K562 (cell line): ENCODE measurements at regions not wholly inside any gene's neighbourhood (a gene's known extent, or its start where the extent isn't known, plus 50 kb on each side); places are given as distances from the start of the nearest gene placed in this dataset.

Experiments used
- ATAC-seq: fragments of 200-7000 bp; cut with Tn5 transposase; 3 replicates; pipeline ENCODE4 v1.9.1; 2020; ENCODE audit warnings: moderate library complexity
- BruUV-seq: library from RNA; stranded (reverse); fragments of 400-500 nt; replicated peaks from 2 replicates; lab custom pipeline; 2021; lab: Mats Ljungman, UMichigan
- CTCF ChIA-PET: fragments of 300-600 bp; formaldehyde crosslinking; extraction: SDS; loops from one replicate; lab custom pipeline; 2021; ENCODE audit warnings: low intra/inter-chr PET ratio; lab: Yijun Ruan, JAX
- POLR2A ChIA-PET: fragments of 300-600, 350-650 bp; sonication (Branson Sonifier 250); formaldehyde crosslinking; extraction: SDS; loops from one replicate; lab custom pipeline; 2021; ENCODE audit warnings: antibody characterized with exemption, inconsistent platforms; lab: Yijun Ruan, JAX
- DNase-seq, 4 experiments: peaks; one replicate each; pipeline versions ENCODE4 v3.0.0 to v3.0.0-alpha.2; 2011 to 2018; ENCODE audit warnings: low spot score in 3 of 4, mixed read lengths in 3 of 4; ENCODE audit errors: extremely low read depth in 1 of 4
- FAIRE-seq: peaks from 2 replicates; lab custom pipeline; 2011; peaks lifted over from hg19 to GRCh38; lab: Jason Lieb, UNC
- H2AFZ ChIP-seq: 2 replicates; pipeline ENCODE4 v1.6.0; 2011; ENCODE audit warnings: low read depth, low read length, control low read depth, inconsistent platforms
- H3K27ac ChIP-seq: fragments of 200-600 bp; 3 replicates; pipeline ENCODE4 v1.8.0; 2011; ENCODE audit warnings: low read depth, mild to moderate bottlenecking, control low read depth, inconsistent platforms, low read length, moderate library complexity, mixed read lengths; ENCODE audit errors: extremely low read depth
- H3K27me3 ChIP-seq, 2 experiments: fragments of 300-600 bp in 1 of 2; 2 replicates in 1 of 2; 3 replicates in 1 of 2; pipeline versions ENCODE4 v1.6.0 to v1.8.0; 2011; ENCODE audit warnings: inconsistent platforms in 2 of 2, low read length in 2 of 2, mild to moderate bottlenecking in 1 of 2, mixed read lengths in 1 of 2, moderate library complexity in 1 of 2; ENCODE audit not compliant: control insufficient read depth in 2 of 2, insufficient read depth in 2 of 2
- H3K36me3 ChIP-seq: fragments of 300-600 bp; 3 replicates; pipeline ENCODE4 v1.8.0; 2011; ENCODE audit warnings: mild to moderate bottlenecking, low read length, inconsistent platforms; ENCODE audit not compliant: control insufficient read depth, insufficient read depth
- H3K4me1 ChIP-seq, 2 experiments: fragments of 200-600 bp in 1 of 2; replicated peaks in 1 of 2; 2 replicates in 1 of 2; 3 replicates in 1 of 2; pipeline versions ENCODE4 v1.5.1 to v1.8.0; 2011; ENCODE audit warnings: inconsistent platforms in 2 of 2, low read length in 2 of 2, mild to moderate bottlenecking in 1 of 2, mixed read lengths in 1 of 2, moderate library complexity in 1 of 2; ENCODE audit not compliant: control insufficient read depth in 2 of 2, insufficient read depth in 2 of 2
- H3K4me2 ChIP-seq: 2 replicates; pipeline ENCODE4 v1.6.1; 2011; ENCODE audit warnings: low read length, control low read depth, inconsistent platforms, mixed read lengths; ENCODE audit not compliant: insufficient read depth
- H3K4me3 ChIP-seq: fragments of 200-600 bp; sonication (generic), shearing (Covaris generic); 2 replicates; pipeline ENCODE4 v1.5.1; 2016; ENCODE audit warnings: control low read depth, inconsistent platforms
- H3K79me2 ChIP-seq: fragments of 200-600 bp; 3 replicates; pipeline ENCODE4 v1.8.0; 2011; ENCODE audit warnings: low read length, inconsistent platforms; ENCODE audit not compliant: control insufficient read depth, insufficient read depth
- H3K9ac ChIP-seq, 2 experiments: 2 replicates each; pipeline versions ENCODE4 v1.6.0 to v1.6.1; 2011; ENCODE audit warnings: low read depth in 2 of 2, low read length in 2 of 2, control low read depth in 1 of 2, inconsistent platforms in 1 of 2, mild to moderate bottlenecking in 1 of 2, mixed read lengths in 1 of 2; ENCODE audit not compliant: insufficient read depth in 1 of 2
- H3K9me1 ChIP-seq: one replicate; pipeline ENCODE4 v1.6.0; 2011; ENCODE audit warnings: inconsistent platforms, mild to moderate bottlenecking, low read length, moderate library complexity; ENCODE audit not compliant: control insufficient read depth, insufficient read depth
- H3K9me3 ChIP-seq: replicated peaks from 2 replicates; pipeline ENCODE4 v1.5.1; 2011; ENCODE audit warnings: low read depth, low read length, inconsistent platforms; ENCODE audit not compliant: control insufficient read depth, insufficient read depth
- H4K20me1 ChIP-seq: replicated peaks from 2 replicates; pipeline ENCODE4 v1.6.1; 2011; ENCODE audit warnings: low read length, inconsistent platforms, mixed read lengths; ENCODE audit not compliant: control insufficient read depth, insufficient read depth
- DNMT1 ChIP-seq: fragments of 450-650 bp; IDR thresholded peaks from 2 replicates; pipeline ENCODE4 v1.6.1; 2016; ENCODE audit warnings: antibody characterized with exemption, mild to moderate bottlenecking
- E2F3 ChIP-seq: fragments of 250-450 bp; sonication (Bioruptor Pico); IDR thresholded peaks from 2 replicates; pipeline ENCODE4 v1.4.0; 2020; ENCODE audit warnings: mild to moderate bottlenecking
- MTA2 ChIP-seq: fragments of 450-650 bp; IDR thresholded peaks from 2 replicates; pipeline ENCODE4 v1.6.1; 2016; ENCODE audit warnings: low read depth
- RAD21 ChIP-seq, 2 experiments: fragments of 250-450 bp in 1 of 2; fragments of 450-650 bp in 1 of 2; sonication (Bioruptor Pico) in 1 of 2; formaldehyde crosslinking in 1 of 2; IDR thresholded peaks in 1 of 2; conservative IDR thresholded peaks in 1 of 2; 2 replicates each; pipeline versions ENCODE4 v1.4.0 to v1.8.0; 2020 to 2022; ENCODE audit warnings: mild to moderate bottlenecking in 2 of 2, moderate library complexity in 1 of 2
- SMAD4 ChIP-seq: fragments of 250-450 bp; sonication (Bioruptor Pico); conservative IDR thresholded peaks from 2 replicates; pipeline ENCODE4 v1.8.0; 2021; ENCODE audit warnings: inconsistent platforms, mild to moderate bottlenecking, moderate library complexity
- SRSF1 ChIP-seq: fragments of 200-400 bp; formaldehyde crosslinking; IDR thresholded peaks from 2 replicates; pipeline ENCODE4 v1.6.1; 2017; ENCODE audit warnings: mild to moderate bottlenecking, low read depth, low read length, moderate library complexity
- ZNF134 ChIP-seq: fragments of 250-450 bp; sonication (Bioruptor Pico); conservative IDR thresholded peaks from 2 replicates; pipeline ENCODE4 v1.4.0; 2020
- ZNF165 ChIP-seq: fragments of 250-450 bp; sonication (Bioruptor Pico); IDR thresholded peaks from 2 replicates; pipeline ENCODE4 v1.4.0; 2020; ENCODE audit warnings: borderline replicate concordance
- ZNF780A ChIP-seq: fragments of 250-450 bp; sonication (Bioruptor Pico); IDR thresholded peaks from 2 replicates; pipeline ENCODE4 v1.5.0; 2021; ENCODE audit warnings: mild to moderate bottlenecking
- WGBS: fragments of 100-300 bp; shearing (Covaris generic); methylation state at CpG from one replicate; pipeline ENCODE4 v1.1.6; 2016; ENCODE audit warnings: low coverage, mixed read lengths; ENCODE audit not compliant: insufficient coverage; ENCODE audit errors: missing lambda C conversion rate; 5-methylcytosine and 5-hydroxymethylcytosine counted together
- in situ Hi-C: fragments of 300-500 bp; cut with MboI; formaldehyde crosslinking; loops from 4 replicates; pipeline ENCODE4 v1.15.0; 2018; ENCODE audit warnings: inconsistent platforms, mixed read lengths
- intact Hi-C: fragments of 100-400 bp; cut with micrococcal nuclease; formaldehyde crosslinking; loops from 2 replicates; pipeline ENCODE4 v1.14.2; 2022
- TF ChIP-seq, protein P1 (sequence below): fragments of 250-450 bp; sonication (Bioruptor Pico); IDR thresholded peaks from 2 replicates; pipeline ENCODE4 v1.5.1; 2021; ENCODE audit warnings: mild to moderate bottlenecking
- TF ChIP-seq, protein P2 (sequence below): fragments of 450-650 bp; IDR thresholded peaks from 2 replicates; pipeline ENCODE4 v1.6.1; 2016; ENCODE audit warnings: antibody characterized with exemption
- TF ChIP-seq, protein P3 (sequence below): fragments of 450-650 bp; IDR thresholded peaks from 2 replicates; pipeline ENCODE4 v1.6.1; 2014; ENCODE audit warnings: low read depth, mild to moderate bottlenecking, moderate library complexity, borderline replicate concordance
- TF ChIP-seq, protein P4 (sequence below): IDR thresholded peaks from 2 replicates; pipeline ENCODE4 v1.6.1; 2011; ENCODE audit not compliant: insufficient read length; ENCODE audit errors: extremely low read depth
- TF ChIP-seq, protein P5 (sequence below): fragments of 450-650 bp; formaldehyde crosslinking; IDR thresholded peaks from 2 replicates; pipeline ENCODE4 v1.4.0; 2020; ENCODE audit warnings: mild to moderate bottlenecking, moderate library complexity
- TF ChIP-seq, protein P6 (sequence below), 2 experiments: fragments of 450-650 bp; conservative IDR thresholded peaks; 2 replicates each; pipeline ENCODE4 v1.6.1; 2017; ENCODE audit warnings: mild to moderate bottlenecking in 2 of 2, moderate library complexity in 2 of 2

DNA sequence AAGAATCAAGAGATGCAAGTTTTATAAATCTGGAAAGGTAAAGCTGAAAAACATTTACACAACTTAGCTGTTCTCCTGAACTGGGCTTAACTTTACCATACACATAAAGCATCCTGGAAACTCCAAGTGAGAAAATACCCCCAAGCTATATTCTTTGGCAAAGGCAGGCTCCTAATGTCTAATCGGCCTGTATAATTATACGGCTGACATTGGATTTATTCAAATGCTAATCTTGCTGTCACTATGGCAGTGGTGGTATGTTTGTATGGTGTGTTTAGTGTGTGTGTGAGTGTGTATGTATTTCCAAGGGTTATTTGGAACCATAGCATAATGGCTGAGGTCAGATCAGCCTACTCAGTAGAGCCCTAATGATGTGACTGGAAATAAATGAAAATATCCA lies 1031.8 kb upstream of the ZEB2 start:
- Histone ChIP-seq H3K27ac (no peak overlapping the region), H3K9ac (no peak overlapping the region), H2AFZ (no peak overlapping the region), H3K27me3 (no peaks in the 10 kb centered on the region), H3K9me3 (no peaks in the 10 kb centered on the region), H4K20me1 (no peaks in the 10 kb centered on the region), H3K4me1 (no peaks in the 10 kb centered on the region), H3K79me2 (no peaks in the 10 kb centered on the region), H3K9me1 (no peaks in the 10 kb centered on the region), H3K4me3 (no peak overlapping the region), H3K36me3 (no peaks in the 10 kb centered on the region), H3K4me2 (no peak overlapping the region)
- POLR2A ChIA-PET = interaction anchor here (1.2 kb wide), 1 partner anchor 9 kb away, joined by 3 read pairs; no protein-coding TSS in a partner anchor
- TF ChIP-seq SMAD4 (CRISPR knock-in tag) (no peak), E2F3 (CRISPR knock-in tag) (no peak), MTA2 (no peak), ZNF134 (CRISPR knock-in tag) (no peak), DNMT1 (no peak), RAD21 (CRISPR knock-in tag; conservative IDR thresholded peaks at IDR 0.05 in 1 of 2, IDR thresholded peaks at IDR 0.05 in 1 of 2) (no peak), SRSF1 (no peak), ZNF165 (no peak), ZNF780A (no peak)
- TF ChIP-seq, protein P1, sequence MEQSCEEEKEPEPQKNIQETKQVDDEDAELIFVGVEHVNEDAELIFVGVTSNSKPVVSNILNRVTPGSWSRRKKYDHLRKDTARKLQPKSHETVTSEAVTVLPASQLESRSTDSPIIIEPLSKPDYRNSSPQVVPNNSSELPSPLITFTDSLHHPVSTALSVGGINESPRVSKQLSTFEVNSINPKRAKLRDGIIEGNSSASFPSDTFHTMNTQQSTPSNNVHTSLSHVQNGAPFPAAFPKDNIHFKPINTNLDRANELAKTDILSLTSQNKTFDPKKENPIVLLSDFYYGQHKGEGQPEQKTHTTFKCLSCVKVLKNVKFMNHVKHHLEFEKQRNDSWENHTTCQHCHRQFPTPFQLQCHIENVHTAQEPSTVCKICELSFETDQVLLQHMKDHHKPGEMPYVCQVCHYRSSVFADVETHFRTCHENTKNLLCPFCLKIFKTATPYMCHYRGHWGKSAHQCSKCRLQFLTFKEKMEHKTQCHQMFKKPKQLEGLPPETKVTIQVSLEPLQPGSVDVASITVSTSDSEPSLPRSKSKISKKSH (CRISPR knock-in tag) = no peak
- TF ChIP-seq, protein P2, sequence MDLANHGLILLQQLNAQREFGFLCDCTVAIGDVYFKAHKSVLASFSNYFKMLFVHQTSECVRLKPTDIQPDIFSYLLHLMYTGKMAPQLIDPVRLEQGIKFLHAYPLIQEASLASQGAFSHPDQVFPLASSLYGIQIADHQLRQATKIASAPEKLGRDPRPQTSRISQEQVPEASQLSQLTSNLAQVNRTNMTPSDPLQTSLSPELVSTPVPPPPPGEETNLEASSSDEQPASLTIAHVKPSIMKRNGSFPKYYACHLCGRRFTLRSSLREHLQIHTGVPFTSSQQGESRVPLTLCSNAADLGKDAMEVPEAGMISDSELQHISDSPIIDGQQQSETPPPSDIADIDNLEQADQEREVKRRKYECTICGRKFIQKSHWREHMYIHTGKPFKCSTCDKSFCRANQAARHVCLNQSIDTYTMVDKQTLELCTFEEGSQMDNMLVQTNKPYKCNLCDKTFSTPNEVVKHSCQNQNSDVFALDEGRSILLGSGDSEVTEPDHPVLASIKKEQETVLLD = no peak
- TF ChIP-seq, protein P3, sequence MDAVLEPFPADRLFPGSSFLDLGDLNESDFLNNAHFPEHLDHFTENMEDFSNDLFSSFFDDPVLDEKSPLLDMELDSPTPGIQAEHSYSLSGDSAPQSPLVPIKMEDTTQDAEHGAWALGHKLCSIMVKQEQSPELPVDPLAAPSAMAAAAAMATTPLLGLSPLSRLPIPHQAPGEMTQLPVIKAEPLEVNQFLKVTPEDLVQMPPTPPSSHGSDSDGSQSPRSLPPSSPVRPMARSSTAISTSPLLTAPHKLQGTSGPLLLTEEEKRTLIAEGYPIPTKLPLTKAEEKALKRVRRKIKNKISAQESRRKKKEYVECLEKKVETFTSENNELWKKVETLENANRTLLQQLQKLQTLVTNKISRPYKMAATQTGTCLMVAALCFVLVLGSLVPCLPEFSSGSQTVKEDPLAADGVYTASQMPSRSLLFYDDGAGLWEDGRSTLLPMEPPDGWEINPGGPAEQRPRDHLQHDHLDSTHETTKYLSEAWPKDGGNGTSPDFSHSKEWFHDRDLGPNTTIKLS = no peak
- TF ChIP-seq, protein P4, sequence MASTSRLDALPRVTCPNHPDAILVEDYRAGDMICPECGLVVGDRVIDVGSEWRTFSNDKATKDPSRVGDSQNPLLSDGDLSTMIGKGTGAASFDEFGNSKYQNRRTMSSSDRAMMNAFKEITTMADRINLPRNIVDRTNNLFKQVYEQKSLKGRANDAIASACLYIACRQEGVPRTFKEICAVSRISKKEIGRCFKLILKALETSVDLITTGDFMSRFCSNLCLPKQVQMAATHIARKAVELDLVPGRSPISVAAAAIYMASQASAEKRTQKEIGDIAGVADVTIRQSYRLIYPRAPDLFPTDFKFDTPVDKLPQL = no peak
- TF ChIP-seq, protein P5, sequence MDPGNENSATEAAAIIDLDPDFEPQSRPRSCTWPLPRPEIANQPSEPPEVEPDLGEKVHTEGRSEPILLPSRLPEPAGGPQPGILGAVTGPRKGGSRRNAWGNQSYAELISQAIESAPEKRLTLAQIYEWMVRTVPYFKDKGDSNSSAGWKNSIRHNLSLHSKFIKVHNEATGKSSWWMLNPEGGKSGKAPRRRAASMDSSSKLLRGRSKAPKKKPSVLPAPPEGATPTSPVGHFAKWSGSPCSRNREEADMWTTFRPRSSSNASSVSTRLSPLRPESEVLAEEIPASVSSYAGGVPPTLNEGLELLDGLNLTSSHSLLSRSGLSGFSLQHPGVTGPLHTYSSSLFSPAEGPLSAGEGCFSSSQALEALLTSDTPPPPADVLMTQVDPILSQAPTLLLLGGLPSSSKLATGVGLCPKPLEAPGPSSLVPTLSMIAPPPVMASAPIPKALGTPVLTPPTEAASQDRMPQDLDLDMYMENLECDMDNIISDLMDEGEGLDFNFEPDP (CRISPR knock-in tag) = no peak
- TF ChIP-seq, protein P6, sequence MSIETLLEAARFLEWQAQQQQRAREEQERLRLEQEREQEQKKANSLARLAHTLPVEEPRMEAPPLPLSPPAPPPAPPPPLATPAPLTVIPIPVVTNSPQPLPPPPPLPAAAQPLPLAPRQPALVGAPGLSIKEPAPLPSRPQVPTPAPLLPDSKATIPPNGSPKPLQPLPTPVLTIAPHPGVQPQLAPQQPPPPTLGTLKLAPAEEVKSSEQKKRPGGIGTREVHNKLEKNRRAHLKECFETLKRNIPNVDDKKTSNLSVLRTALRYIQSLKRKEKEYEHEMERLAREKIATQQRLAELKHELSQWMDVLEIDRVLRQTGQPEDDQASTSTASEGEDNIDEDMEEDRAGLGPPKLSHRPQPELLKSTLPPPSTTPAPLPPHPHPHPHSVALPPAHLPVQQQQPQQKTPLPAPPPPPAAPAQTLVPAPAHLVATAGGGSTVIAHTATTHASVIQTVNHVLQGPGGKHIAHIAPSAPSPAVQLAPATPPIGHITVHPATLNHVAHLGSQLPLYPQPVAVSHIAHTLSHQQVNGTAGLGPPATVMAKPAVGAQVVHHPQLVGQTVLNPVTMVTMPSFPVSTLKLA (conservative IDR thresholded peaks at IDR 0.05) = no peak
- WGBS = 86% methylated on average over 2 of the region's 2 CpGs
- no peak for ATAC-seq
- BruUV-seq = no TSS peak
- DNase-seq = no peak
- no peak for FAIRE-seq
- in situ Hi-C loops = no loop called here
- CTCF ChIA-PET = no interaction called here
- intact Hi-C loops = no loop called here
